ENCODE measurements at regions not wholly inside any gene's neighbourhood (a gene's known extent, or its start where the extent isn't known, plus 50 kb on each side); places are given as distances from the start of the nearest gene placed in this dataset.

DNA sequence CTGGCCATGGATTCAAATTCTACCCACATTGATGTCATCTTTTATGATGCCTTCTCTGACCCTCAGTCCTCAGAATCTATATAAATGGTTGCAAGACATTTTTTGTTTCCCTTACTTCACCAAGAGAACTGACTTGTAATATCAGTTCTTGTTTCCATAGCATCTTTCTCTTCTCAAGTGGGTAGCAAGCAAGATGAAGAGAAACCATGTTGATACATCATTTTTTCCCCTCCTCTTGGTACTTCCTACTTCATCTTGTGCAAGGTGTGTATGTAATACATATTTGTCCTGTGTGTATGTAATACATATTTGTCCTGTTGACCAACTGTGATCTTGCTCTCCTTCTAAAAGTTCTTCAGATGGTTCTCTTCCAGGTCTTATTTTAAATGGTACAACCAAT, 348.6 kb downstream of the PTEN start:
- Histone ChIP-seq H3K4me2 (ENCODE audit: control insufficient read depth, extremely low read depth, insufficient read depth, low read depth, low read length) (no peak overlapping the region), H3K9me3 (ENCODE audit: control insufficient read depth, low read depth, low read length) (no peaks in the 10 kb centered on the region), H4K20me1 (ENCODE audit: control insufficient read depth, extremely low read depth, insufficient read depth, low read length) (no peaks in the 10 kb centered on the region), H2AFZ (ENCODE audit: control insufficient read depth, low read length) (no peak overlapping the region), H3K9ac (ENCODE audit: control insufficient read depth, extremely low read depth, insufficient read depth, low read length) (no peak overlapping the region), H3K27me3 (ENCODE audit: control insufficient read depth, extremely low read depth, insufficient read depth, low read length) (no peaks in the 10 kb centered on the region), H3K36me3 (ENCODE audit: control insufficient read depth in 2 of 2, extremely low read depth in 1 of 2, insufficient read depth in 2 of 2, low read length in 2 of 2) (no peaks in the 10 kb centered on the region), H3K4me3 (ENCODE audit: control insufficient read depth in 2 of 3, extremely low read depth in 1 of 3, insufficient read depth in 2 of 3, low read depth in 1 of 3, low read length in 3 of 3) (no peak overlapping the region), H3K79me2 (ENCODE audit: control insufficient read depth, insufficient read depth, low read length) (no peaks in the 10 kb centered on the region), H3K4me1 (ENCODE audit: control insufficient read depth, extremely low read depth, insufficient read depth, low read length) (peaks cover 3% of the 10 kb centered on the region), H3K27ac (ENCODE audit: control insufficient read depth, insufficient read depth, low read length) (no peak overlapping the region), H3K9me1 (ENCODE audit: control insufficient read depth, extremely low read depth, insufficient read depth, low read length) (no peaks in the 10 kb centered on the region)
- dilution Hi-C loops (cut with MboI; ENCODE audit: extremely low pct_ligation_motif_present, low sequenced_read_pairs): no loop called here
- TF ChIP-seq, protein P1, sequence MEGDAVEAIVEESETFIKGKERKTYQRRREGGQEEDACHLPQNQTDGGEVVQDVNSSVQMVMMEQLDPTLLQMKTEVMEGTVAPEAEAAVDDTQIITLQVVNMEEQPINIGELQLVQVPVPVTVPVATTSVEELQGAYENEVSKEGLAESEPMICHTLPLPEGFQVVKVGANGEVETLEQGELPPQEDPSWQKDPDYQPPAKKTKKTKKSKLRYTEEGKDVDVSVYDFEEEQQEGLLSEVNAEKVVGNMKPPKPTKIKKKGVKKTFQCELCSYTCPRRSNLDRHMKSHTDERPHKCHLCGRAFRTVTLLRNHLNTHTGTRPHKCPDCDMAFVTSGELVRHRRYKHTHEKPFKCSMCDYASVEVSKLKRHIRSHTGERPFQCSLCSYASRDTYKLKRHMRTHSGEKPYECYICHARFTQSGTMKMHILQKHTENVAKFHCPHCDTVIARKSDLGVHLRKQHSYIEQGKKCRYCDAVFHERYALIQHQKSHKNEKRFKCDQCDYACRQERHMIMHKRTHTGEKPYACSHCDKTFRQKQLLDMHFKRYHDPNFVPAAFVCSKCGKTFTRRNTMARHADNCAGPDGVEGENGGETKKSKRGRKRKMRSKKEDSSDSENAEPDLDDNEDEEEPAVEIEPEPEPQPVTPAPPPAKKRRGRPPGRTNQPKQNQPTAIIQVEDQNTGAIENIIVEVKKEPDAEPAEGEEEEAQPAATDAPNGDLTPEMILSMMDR (optimal IDR thresholded peaks at IDR 0.05 in 1 of 3, IDR thresholded peaks at IDR 0.05 in 1 of 3, conservative IDR thresholded peaks at IDR 0.05 in 1 of 3; ENCODE audit: extremely low read depth in 1 of 3, insufficient read depth in 2 of 3, low read length in 3 of 3): no peak
- TF ChIP-seq EZH2 (IDR thresholded peaks at IDR 0.05; ENCODE audit: low read length): no peak
- DNase-seq (ENCODE audit: low read depth, low spot score) (no peak), FAIRE-seq (no peak)

DNA sequence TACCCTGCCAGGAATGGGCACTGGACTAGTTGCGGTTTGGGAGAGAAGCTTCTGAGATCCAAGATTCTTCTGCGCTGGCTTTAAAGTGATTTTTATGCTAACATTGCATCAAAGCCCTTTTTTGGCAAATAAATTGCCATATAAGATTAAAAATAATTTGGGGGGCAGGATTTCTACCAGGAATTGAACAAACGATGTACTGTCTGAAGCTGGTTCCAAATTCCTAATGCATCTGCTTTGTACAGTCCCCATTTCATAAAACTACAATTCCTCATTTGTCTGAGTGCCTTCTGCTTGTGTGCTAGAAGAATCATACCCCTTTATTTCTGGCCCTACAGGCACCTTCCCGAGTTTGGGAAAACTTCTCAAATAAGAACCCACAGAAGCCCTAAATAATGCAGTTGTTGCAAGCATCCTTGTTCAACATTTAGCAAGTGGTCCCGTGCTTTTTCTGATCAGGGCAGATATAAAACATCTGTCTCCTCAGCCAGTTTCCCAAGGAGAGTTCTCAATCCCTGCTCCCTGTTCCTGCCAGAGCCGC, 349.7 kb downstream of the PTEN start:
- H3K27me3 ChIP-seq (ENCODE audit: control insufficient read depth, extremely low read depth, insufficient read depth, low read length): no peaks in the 10 kb centered on the region
- FAIRE-seq (no peak), DNase-seq (ENCODE audit: low read depth, low spot score) (no peak)

More for the DNA sequence above, 349.7 kb downstream of the PTEN start:
- TF ChIP-seq, protein P1 (optimal IDR thresholded peaks at IDR 0.05 in 1 of 3, IDR thresholded peaks at IDR 0.05 in 1 of 3, conservative IDR thresholded peaks at IDR 0.05 in 1 of 3; ENCODE audit: extremely low read depth in 1 of 3, insufficient read depth in 2 of 3, low read length in 3 of 3): no peak
- no peak for TF ChIP-seq EZH2 (IDR thresholded peaks at IDR 0.05; ENCODE audit: low read length)
- H3K9me1 ChIP-seq (ENCODE audit: control insufficient read depth, extremely low read depth, insufficient read depth, low read length): no peaks in the 10 kb centered on the region
- no peak overlapping the region for H3K4me2 ChIP-seq (ENCODE audit: control insufficient read depth, extremely low read depth, insufficient read depth, low read depth, low read length)
- H3K4me3 ChIP-seq (ENCODE audit: control insufficient read depth in 2 of 3, extremely low read depth in 1 of 3, insufficient read depth in 2 of 3, low read depth in 1 of 3, low read length in 3 of 3): no peak overlapping the region
- dilution Hi-C loops (cut with MboI; ENCODE audit: extremely low pct_ligation_motif_present, low sequenced_read_pairs): no loop called here
- no peak overlapping the region for H3K27ac ChIP-seq (ENCODE audit: control insufficient read depth, insufficient read depth, low read length)
- no peaks in the 10 kb centered on the region for H3K9me3 ChIP-seq (ENCODE audit: control insufficient read depth, low read depth, low read length)
- no peaks in the 10 kb centered on the region for H4K20me1 ChIP-seq (ENCODE audit: control insufficient read depth, extremely low read depth, insufficient read depth, low read length)
- no peaks in the 10 kb centered on the region for H3K36me3 ChIP-seq (ENCODE audit: control insufficient read depth in 2 of 2, extremely low read depth in 1 of 2, insufficient read depth in 2 of 2, low read length in 2 of 2)
- no peak overlapping the region for H3K9ac ChIP-seq (ENCODE audit: control insufficient read depth, extremely low read depth, insufficient read depth, low read length)
- no peak overlapping the region for H2AFZ ChIP-seq (ENCODE audit: control insufficient read depth, low read length)
- peaks cover 3% of the 10 kb centered on the region for H3K4me1 ChIP-seq (ENCODE audit: control insufficient read depth, extremely low read depth, insufficient read depth, low read length)
- no peaks in the 10 kb centered on the region for H3K79me2 ChIP-seq (ENCODE audit: control insufficient read depth, insufficient read depth, low read length)
